GM23338 (cell line): ENCODE measurements at regions not wholly inside any gene's neighbourhood (a gene's known extent, or its start where the extent isn't known, plus 50 kb on each side); places are given as distances from the start of the nearest gene placed in this dataset.

Experiments used
- CTCF ChIP-seq, 2 experiments: fragments of 200-600 bp in 1 of 2; sonication (generic) in 1 of 2; conservative IDR thresholded peaks; 2 replicates each; pipeline versions ENCODE4 v1.5.1 to v1.6.1; 2016 to 2017; ENCODE audit warnings: antibody characterized with exemption in 2 of 2, low read depth in 2 of 2, mild to moderate bottlenecking in 2 of 2, moderate library complexity in 1 of 2
- EZH2 ChIP-seq: fragments of 200-600 bp; sonication (generic); IDR thresholded peaks from one replicate; pipeline ENCODE4 v1.8.0; 2017; ENCODE audit warnings: antibody characterized with exemption, mild to moderate bottlenecking, low read depth; ENCODE audit not compliant: unreplicated experiment
- TF ChIP-seq, protein P1 (sequence below): IDR thresholded peaks from one replicate; pipeline ENCODE4 v1.6.1; 2018; ENCODE audit warnings: antibody characterized with exemption; ENCODE audit not compliant: unreplicated experiment

DNA sequence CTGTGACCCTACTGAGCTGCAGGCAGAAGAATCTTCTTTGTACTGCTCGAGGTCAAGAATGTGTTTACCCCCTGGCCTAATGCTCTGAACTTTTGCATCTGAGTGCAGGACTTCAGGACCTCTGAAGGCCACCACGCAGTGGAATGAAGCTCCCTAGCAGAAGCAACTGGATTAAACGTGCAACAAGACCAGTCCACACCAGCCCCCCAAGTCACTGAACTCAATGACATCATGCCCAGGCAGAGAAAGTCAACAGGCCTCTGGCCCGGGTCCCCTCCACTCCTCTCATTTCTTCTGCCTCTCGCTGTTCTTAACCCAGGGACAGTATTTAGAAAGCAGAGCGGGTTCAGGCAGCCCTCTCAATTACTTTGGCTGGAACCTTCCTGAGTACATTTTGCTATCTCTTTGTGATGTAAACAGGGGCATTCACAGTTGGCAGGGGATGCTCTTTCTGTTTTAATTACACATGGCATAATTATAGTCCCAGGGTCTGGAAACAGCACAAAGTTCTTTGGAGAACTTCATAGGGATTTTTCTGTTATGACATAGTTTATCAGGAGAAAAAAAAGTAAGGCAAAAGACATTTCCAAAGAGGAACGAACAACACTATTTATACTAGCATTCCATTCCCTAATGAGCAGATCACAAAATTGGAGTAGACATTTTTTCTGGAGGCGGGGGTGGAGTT is 108.2 kb upstream of the SPATA31D4 start:
- TF ChIP-seq CTCF (conservative IDR thresholded peaks at IDR 0.05; ENCODE audit: low read depth in 2 of 2) (no peak), EZH2 (no peak)
- TF ChIP-seq, protein P1, sequence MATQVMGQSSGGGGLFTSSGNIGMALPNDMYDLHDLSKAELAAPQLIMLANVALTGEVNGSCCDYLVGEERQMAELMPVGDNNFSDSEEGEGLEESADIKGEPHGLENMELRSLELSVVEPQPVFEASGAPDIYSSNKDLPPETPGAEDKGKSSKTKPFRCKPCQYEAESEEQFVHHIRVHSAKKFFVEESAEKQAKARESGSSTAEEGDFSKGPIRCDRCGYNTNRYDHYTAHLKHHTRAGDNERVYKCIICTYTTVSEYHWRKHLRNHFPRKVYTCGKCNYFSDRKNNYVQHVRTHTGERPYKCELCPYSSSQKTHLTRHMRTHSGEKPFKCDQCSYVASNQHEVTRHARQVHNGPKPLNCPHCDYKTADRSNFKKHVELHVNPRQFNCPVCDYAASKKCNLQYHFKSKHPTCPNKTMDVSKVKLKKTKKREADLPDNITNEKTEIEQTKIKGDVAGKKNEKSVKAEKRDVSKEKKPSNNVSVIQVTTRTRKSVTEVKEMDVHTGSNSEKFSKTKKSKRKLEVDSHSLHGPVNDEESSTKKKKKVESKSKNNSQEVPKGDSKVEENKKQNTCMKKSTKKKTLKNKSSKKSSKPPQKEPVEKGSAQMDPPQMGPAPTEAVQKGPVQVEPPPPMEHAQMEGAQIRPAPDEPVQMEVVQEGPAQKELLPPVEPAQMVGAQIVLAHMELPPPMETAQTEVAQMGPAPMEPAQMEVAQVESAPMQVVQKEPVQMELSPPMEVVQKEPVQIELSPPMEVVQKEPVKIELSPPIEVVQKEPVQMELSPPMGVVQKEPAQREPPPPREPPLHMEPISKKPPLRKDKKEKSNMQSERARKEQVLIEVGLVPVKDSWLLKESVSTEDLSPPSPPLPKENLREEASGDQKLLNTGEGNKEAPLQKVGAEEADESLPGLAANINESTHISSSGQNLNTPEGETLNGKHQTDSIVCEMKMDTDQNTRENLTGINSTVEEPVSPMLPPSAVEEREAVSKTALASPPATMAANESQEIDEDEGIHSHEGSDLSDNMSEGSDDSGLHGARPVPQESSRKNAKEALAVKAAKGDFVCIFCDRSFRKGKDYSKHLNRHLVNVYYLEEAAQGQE: no peak
